Fibroblast of skin of back (primary cell): ENCODE measurements at regions not wholly inside any gene's neighbourhood (a gene's known extent, or its start where the extent isn't known, plus 50 kb on each side); places are given as distances from the start of the nearest gene placed in this dataset.
"Not testable (repeated sequence)": the region's sequence is repeated elsewhere in the genome, so short reads cannot be mapped to it uniquely, and the experiment has no call there.

Experiments used
- DNase-seq: peaks from one replicate; pipeline ENCODE4 v3.0.0-alpha.2; 2013

DNA sequence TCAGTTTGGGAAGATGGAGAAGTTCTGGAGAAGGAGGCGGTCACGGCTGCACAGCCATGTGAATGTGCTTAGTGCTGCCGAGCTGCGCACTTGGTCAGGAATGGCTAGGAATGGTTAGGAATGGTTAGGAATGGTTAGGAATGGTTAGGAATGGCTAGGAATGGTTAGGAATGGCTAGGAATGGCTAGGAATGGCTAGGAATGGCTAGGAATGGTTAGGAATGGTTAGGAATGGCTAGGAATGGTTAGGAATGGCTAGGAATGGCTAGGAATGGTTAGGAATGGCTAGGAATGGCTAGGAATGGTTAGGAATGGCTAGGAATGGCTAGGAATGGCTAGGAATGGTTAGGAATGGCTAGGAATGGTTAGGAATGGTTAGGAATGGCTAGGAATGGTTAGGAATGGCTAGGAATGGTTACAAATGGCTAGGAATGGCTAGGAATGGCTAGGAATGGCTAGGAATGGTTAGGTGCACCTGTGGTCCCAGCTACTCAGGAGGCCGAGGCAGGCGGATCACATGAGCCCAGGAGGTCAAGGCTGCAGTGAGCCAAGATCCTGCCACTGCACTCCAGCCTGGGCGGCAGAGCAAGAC is 94.7 kb upstream of the PPP1R26 start:
- DNase-seq: not testable (repeated sequence)

DNA sequence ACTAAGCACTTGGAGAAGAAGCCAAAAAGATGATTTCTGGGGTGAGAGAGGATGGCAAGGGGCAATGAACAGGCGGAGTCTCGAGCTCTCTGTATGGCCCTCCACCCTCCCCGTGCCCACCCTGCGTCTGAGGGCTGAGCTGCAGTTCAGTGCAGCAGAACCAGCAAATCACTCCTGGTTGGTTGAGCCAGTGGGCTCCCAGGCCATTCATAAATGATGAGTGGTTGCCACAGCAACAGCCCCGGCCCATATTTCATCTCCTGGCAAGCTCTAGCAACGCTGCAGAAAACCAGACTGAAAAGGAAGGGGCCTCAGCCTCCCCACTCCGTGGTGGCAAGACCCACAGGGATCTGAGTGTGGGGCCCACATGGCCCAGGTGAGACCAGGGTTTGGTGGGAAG is 93.8 kb upstream of the PPP1R26 start:
- DNase-seq: no peak

DNA sequence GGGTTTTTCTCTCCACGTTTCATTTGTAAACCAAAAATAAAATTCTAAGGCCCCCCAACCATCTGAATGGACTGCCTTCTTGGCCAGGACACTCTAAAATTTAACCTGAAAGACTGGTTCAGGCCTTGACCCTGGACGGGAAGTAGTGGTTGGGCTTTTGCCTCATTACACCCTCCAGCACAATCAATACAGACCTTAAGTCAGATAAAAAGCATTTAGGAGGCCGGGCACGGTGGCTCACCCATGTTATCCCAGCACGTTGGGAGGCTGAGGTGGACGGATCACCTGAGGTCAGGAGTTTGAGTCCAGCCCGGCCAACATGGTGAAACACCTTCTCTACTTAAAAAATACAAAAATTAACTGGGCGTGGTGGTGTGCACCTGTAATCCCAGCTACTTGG is 91.6 kb upstream of the PPP1R26 start:
- DNase-seq: no peak

DNA sequence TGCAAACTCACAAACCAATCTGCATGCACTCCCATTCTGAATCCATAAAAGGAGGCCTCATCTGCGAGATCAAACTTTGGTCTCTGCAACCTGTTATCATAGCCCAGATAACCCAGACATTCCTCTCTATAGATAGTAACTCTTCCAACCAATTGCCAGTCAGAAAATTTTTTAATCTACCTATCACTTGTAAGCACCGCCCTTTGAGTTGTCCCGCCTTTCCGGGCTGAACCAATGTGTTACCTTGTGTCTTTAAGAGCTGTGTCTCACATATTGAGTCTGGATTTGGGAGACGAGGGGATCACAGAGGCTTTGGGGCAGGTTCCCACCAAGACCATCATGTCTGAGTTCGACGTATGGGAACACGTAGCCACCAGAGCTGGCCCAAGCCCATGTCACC is 91.1 kb upstream of the PPP1R26 start:
- DNase-seq: no peak

DNA sequence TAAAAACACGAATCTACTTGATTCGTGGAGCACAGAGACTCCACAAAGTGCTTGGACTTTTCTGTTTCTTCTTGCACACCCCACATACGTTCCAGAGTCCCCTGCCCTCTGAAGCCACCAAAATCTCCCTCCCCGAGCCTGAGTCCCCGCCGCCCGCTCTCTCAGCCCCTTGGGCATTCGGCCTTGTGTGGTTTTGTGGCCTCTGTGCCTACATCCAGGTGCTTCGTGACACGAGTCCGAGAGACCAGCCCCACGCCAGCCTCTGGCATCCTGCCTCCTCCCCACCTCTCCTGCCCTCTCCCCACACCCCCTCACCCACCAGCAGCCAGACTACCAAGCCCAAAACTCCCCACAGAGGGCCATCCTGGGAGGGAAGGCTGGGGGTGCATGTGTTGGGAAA is 87.8 kb upstream of the PPP1R26 start:
- DNase-seq: no peak

DNA sequence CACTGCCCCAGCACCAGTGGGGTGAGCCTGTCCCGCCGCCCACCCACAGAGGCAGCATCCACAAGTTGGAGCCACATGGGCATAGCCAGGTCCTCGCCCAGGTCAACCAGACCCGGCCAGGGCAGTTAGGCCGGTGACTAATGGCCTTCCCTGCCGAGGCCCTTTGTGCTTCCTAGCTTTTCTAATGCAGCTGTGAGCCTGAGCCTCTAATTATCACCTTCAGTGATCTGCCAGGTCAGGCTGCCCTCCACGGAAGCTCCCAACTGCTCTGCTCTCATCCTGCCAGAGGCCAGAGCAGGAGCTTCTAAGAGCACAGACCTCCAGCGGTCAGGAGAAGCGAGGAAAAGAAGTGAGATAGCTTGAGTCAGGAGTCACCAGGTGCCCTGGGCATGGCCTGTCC is 87.1 kb upstream of the PPP1R26 start:
- no peak for DNase-seq

DNA sequence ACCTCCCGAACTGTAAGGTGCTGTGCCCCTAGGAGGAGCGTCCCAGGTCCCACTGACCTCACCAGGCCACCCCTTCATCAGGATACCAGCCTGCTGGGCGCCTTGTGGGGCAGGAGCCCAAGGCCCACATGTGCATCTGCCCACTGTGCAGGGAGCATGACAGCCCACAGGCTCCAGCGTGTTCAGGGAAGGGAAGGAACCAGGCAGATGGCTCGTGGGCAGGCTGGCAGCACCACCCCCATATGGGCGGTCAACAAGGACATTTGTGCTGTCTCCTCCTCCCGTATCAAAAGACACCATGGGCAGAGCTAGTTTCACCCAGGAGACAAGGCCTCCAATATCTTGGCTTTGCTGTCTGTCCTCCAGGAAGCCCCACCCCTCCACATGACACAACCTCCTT is 85.5 kb upstream of the PPP1R26 start:
- no peak for DNase-seq

DNA sequence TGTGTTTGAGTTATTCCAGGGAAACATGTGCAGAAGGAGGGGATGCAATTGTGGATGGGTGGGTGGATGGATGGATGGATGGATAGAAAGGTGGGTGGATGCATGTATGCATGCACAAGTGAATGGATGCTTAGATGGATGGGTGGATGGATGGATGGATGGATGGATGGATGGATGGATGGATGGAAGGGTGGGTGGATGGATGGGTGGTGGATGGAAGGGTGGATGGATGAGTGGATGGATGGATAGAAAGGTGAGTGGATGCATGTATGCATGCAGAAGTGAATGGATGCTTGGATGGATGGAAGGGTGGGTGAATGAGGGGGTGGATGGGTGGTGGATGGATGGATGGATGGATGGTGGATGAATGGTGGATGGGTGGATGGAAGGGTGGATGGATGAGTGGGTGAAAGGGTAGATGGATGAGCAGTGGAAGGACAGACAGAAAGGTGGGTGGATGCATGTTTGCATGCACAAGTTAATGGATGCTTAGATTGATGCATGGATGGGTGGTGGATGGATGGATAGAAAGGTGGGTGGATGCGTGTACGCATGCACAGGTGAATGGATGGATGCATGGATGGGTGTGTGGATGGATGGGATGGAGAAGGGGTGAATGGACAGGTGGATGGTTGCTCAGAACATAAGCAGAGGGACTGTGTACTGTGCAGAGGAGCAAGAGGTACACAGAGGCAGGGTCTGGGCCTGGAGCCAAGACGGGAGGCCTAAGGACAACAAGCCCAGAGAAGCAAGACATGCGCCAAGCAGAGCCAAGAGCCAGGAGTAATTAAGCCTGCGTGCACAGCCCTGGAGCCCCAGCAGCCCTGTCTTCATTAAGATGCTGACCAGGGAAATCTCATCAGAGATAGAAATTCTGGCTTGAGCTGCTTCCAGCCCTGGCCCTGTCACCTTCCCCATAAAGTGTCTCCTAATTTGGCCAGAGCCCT is 84.6 kb upstream of the PPP1R26 start:
- no peak for DNase-seq

DNA sequence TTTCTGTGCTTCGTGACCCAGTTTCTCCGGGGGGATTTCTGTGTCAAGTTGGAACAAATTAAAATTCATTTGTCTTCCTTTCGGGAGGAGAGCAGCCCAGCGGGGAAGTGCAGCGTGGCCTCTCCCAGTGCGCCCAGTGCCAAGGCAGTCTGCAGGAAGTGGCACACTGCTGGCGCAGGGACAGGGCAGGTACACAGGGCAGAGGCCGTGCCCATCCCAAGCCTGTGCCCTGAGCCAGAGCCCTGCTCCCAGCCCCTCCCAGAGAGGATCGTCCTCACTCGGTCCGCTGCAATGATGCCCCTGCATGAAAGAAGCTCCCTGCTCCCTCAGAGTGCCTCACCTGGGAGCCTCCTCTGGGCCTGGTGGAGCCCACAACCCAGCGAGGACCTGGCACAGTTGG is 82.4 kb upstream of the PPP1R26 start:
- no peak for DNase-seq

DNA sequence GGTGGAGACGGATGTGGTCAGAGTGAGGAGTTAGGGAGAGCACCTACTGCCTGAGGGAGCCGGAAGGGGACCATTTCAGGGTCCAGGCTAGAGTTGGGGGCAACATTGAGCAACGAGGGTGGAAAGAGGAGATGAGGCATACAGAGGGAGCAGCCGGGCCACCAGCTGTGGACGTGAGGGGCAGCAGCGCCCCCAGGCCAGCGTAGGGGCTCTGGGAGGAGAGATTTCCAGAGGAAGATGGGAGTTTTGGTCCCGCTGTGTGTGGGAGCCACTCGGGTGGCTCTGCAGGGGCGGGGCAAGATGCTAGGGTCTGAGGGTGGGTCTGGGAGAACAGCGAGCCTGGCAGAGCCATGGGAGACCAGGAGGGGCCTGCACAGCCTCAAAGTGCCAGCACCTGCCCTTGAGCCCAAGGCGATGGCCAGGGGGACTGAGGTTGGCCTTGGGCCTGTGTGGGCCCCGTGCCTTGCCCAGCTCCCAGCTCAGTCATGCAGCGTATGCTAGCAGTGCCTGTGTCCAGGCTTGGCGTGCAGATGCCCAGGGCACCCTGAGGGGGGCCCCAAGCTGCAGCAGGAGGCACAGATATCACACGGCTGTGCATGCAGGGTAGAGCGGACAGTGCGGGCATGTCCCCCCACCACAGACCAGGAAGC is 80.5 kb upstream of the PPP1R26 start:
- DNase-seq: no peak

DNA sequence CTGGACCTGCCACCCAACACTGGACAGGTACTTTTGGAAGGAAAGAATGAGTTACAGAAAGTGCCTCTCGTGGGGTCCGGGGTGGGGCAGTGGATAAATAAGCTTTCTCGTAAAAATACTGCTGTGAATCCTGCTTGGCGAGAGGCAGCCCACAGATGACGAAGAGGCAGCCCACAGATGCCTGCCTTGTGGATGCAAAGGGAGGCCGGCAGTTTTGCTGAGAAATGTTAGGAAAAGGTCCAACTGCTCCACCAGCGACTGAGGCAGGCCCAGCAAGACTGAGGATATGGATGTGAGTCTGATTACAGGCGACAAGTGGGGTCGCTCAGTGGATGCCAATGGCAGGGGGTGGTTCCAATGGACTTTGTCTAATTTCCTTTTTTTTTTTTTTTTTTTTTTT is 79.1 kb upstream of the PPP1R26 start:
- DNase-seq: no peak

DNA sequence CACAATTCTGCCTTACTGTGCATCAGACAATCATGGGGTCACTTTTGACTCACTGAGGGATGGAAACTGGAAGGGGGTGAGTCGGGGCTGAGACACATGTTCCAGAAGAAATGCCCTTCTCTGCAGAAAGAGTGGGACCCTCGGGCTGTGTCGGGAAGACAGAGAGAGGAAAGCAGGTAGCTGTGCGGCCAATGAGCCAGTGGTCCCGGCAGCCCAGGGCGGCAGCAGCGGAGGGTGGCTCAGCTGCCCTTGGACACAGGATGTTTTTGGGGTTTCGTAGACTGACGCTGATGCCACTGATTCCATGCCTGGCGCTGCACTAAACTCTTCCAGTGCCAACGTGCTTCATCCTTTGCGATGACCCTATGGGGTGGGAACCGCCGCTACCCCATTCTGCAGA is 78.4 kb upstream of the PPP1R26 start:
- DNase-seq: no peak

DNA sequence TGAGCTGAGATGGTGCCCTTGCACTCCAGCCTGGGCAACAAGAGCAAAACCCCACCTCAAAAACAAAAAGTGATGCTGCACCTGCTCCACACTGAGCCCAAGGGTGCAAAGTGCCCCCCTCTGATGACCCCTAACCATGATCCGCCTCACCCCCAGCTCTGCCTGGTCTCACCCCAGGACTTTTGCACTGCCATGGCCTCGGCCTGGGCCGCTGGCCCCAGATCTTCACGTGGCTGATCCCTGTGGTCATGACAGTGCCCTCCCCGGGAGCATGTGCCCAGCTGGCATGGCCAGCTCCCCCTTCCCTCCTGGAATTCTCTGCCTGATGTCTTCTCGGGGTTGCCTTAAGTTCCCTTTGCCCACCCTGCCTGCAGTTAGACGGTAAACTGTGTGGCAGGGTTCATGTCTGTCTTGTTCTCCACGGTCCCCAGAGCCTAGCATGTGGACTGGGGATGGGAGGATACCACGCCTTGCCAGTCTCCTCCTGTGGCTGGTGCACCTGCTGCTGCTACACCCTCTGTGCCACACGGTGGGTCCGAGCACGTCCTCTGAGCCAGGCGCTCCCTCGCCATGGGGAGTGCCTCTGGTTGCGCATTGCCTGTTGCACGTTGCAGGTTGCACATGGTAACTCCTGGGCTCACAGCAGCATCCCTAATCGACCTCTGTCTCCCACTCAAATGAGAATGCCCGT is 77.4 kb upstream of the PPP1R26 start:
- no peak for DNase-seq

DNA sequence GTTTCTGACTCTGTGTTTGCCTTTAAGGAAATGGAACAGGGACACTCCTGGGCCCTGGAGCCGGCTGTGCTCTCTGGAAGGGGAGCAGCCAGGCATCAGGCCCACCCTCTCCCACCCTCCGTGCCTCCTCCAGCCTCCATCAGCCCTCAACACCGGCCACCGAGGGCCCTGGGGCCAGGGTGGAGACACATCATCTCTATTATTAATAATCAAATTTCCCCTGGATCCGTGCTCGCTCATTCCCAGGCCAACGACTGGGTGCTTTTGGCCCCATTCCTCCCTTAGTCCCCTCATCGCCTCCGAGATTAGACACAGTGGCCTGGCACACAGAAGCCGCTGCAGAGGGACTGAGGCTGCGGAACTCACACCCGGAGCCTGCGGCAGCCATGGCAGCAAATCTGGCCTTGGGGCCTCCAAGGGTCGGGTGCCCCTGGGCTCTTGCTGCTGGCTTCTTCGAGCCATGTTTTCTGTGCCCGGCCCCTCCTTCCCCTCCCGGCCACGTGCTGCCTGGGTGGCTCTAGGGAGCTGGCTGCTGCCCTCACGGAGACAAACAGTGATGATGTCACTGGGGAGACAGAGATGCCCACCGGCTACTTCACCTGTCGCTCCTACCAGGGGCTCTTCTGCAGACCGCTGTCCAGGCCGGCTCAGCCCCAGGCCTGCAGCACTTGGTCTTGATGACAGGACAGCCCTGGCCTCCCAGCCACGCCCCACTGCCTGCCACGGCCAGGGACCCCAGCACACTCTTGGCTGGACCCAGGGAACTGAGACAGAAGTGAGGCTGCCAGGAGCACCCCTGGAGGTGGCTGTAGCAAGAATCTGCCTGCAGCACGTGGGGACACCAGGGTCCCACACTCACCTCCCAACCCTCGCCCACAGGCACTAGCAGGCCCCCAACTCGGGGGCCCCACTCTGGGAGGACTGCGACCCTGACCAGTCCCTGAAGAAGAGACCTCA is 76.6 kb upstream of the PPP1R26 start:
- no peak for DNase-seq

DNA sequence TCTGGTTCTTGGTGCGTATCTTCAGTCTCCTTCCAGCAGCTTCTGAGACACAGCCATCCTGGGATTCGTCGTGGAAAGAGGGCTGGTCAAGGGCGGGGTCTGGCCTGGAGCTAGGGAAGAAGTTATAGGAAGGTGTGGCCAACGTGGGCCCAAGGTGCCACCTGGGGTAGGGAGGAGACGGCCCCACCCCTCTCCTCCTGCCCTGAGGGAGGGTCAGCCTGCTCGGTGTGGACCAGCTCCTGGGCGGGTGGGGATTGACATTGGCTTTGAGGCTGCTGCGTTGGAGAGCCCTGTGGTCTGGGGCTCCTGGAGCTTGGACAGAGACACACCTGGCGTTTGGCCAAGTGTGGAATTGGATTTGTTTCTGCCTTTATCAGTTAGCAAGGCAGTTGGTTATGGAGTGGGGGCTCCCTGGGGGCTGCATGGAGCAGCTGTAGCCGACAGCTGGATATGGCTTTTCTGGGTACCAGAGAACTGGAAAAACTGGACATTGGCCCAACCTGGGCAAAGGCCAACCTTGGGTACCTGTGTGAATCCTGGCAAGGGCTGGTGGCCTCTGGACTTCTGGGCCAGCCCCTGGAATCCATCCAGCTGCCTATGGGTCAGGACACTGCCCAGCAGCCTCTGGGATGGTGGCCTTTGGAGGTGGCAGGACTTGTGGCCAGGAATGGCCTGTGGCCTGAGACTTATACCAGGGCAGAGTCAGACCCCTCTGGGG is 75.7 kb upstream of the PPP1R26 start:
- DNase-seq: no peak

DNA sequence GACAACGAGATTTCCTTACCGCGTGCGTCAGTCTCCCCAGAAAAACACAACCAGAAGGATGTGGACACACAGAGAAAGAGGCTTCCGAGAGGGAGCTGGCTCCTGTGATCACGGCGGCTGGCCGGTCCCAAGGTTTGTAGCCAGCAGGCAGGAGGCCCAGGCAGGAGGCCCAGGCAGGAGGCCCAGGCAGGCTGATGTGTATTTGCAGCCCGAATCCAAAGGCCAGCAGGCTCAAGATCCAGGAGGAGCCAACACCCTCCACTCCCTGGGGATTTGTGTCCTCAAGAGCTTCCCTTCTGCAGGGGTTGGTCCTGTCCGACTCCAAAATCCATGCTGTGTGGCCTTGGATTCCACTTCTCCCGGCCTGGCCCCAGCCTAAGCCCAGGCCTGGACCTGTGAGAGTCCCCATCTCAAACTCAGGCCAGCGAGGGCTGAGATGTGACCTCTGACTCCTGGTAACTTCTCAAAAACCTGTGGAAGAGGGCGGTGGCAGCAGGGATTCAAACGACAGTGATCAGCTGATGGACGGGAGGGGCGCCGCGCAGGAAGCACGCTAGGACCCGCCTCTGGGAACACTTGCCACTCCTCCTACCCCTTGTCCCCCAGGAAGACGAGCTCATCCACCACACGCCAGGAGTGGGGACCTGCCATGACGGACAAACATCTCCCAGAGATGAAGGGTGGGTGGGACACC is 75.0 kb upstream of the PPP1R26 start:
- no peak for DNase-seq

DNA sequence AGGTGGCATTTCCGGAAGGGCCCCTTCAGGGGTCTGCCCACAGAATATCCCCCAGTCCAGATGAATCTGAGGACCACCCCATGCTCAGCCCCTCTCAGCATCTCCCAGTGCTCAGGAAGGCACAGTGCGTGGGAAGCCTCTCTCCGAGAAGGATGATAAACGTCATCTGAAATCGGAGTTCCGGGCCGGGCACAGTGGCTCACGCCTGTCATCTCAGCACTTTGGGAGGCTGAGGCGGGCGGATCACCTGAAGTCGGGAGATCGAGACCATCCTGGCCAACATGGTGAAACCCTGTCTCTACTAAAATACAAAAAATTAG is 74.5 kb upstream of the PPP1R26 start:
- not testable (repeated sequence) for DNase-seq

DNA sequence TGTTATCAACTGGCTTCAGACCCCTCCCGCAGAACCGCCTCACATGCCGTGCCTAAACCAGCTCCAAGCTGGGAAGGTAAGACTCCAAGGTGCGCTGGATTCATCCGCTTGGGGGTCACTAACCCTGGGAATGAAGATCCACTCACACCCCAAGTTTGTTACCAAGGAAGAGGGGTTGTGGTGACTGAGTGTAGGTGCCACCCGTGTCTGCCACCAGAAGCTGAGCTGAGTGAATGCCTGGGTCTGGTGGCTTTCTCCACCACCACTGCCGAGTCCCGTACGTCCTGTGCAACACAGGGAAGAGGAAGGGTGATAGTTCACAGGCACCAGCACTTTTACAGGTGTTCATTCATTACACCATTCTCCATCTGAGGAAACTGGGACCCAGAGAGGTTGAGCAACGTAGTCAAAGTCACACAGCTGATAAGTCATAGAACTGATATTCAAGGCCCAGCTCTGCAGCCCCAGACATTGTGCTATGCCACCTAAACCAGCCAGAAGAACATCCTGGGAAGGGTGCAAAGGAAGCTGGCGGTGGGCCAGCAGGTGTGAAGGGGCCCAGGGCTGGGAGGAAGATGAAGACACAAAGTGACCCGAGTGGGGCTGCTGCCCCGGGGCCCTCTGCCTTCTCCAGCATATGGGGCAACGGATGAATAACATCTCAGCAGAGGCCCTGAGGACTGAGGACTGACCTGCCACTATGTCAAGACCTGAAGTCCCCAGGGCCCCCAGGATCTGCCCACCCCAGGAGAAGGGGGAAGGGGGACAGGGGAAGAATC is 70.9 kb upstream of the PPP1R26 start:
- DNase-seq: no peak

DNA sequence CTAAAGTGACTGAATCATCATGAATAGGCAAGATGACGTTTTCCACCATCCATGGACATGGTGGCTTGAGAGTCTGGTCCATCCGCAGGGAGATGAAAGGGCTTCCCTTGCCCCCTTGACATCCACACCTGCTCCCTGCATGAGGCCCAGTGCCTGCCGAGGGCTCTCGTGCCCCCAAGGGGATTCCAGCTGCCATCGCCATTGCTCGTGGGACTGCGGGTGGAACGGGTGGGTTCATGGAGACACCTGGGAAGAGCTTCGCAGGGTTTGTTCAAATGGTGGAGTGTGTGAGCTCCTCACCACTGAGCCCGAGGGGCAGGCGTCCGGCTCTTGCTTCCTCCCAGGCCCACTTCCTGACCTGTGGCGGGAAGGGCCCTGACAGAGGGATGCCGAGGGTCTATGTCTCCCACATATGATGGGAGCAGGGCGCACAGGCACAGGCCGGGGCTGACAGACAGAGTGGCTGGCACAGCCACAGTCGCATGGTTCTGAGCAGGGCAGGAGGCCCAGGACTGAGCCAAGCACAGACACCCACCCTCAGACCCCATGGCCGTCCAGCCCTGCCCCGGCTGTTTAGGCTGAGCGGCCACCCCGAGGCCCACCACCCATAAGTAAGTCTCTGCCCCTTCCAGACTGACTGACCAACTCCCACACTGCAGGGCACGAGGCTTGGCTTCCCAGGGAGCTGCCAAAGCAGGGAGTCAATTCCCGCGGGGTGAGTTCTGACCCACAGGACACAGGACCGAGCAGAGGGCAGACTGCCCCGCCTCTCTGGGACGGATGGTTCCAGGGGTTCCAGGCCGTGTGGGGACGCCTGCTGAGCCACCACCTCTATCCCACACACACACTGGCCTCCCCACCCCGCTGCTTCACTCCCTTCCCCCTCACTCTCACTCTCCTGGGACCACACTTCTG is 70.0 kb upstream of the PPP1R26 start:
- no peak for DNase-seq
